ENCODE measurements at regions not wholly inside any gene's neighbourhood (a gene's known extent, or its start where the extent isn't known, plus 50 kb on each side); places are given as distances from the start of the nearest gene placed in this dataset.

GRCh38 chr3:170714562-170715535 lies 129.0 kb upstream of the SLC7A14 start:
- ATAC-seq (no peak), DNase-seq (ENCODE audit: low read depth, low spot score) (no peak)
- no peak overlapping the region for H3K27ac ChIP-seq (ENCODE audit: low read length)
- TF ChIP-seq SIN3A (IDR thresholded peaks at IDR 0.05; ENCODE audit: borderline replicate concordance, insufficient read depth, low read depth, low read length) (no peak), CTCF (IDR thresholded peaks at IDR 0.05) (no peak)
- H3K27me3 ChIP-seq (ENCODE audit: control insufficient read depth, insufficient read depth, low read length): no peaks in the 10 kb centered on the region; the same call in 1 of the 2 replicates
- no peaks in the 10 kb centered on the region for H3K36me3 ChIP-seq (ENCODE audit: control insufficient read depth, insufficient read depth, low read length)
- CTCF ChIA-PET: no interaction called here
- in situ Hi-C loops (cut with HindIII; ENCODE audit: low pct_unique_long_range_greater_than_20kb, low sequenced_read_pairs) (no loop called here), intact Hi-C loops (cut with micrococcal nuclease; ENCODE audit: unreplicated experiment) (no loop called here)
- H3K9me3 ChIP-seq (ENCODE audit: control insufficient read depth, insufficient read depth, low read depth, low read length): peaks cover 5% of the 10 kb centered on the region; the same call in 1 of the 2 replicates
- no peaks in the 10 kb centered on the region for H3K4me1 ChIP-seq (ENCODE audit: control insufficient read depth, insufficient read depth, low read length)
- POLR2A ChIA-PET: no interaction called here
- no TSS peak for BruUV-seq (replicated peaks)
- H3K4me3 ChIP-seq (ENCODE audit: low read depth in 2 of 2, low read length in 2 of 2): no peak overlapping the region

- Histone ChIP-seq H3K27ac (ENCODE audit: low read length) (no peak overlapping the region), H3K4me1 (ENCODE audit: control insufficient read depth, insufficient read depth, low read length) (no peaks in the 10 kb centered on the region), H3K4me3 (ENCODE audit: low read depth in 2 of 2, low read length in 2 of 2) (no peak overlapping the region), H3K9me3 (ENCODE audit: control insufficient read depth, insufficient read depth, low read depth, low read length) (peaks cover 7% of the 10 kb centered on the region; the same call in 1 of the 2 replicates), H3K36me3 (ENCODE audit: control insufficient read depth, insufficient read depth, low read length) (no peaks in the 10 kb centered on the region), H3K27me3 (ENCODE audit: control insufficient read depth, insufficient read depth, low read length) (no peaks in the 10 kb centered on the region; the same call in 1 of the 2 replicates)
- ChIA-PET POLR2A (no interaction called here), CTCF (no interaction called here)
- intact Hi-C loops (cut with micrococcal nuclease; ENCODE audit: unreplicated experiment) (no loop called here), in situ Hi-C loops (cut with HindIII; ENCODE audit: low pct_unique_long_range_greater_than_20kb, low sequenced_read_pairs) (no loop called here)
- DNase-seq (ENCODE audit: low read depth, low spot score) (no peak), ATAC-seq (no peak)
- BruUV-seq (replicated peaks): no TSS peak
- TF ChIP-seq REST (IDR thresholded peaks at IDR 0.05; ENCODE audit: insufficient read depth in 1 of 2, low read depth in 2 of 2, low read length in 1 of 2): no peak
- TF ChIP-seq TCF7L2 (IDR thresholded peaks at IDR 0.05; ENCODE audit: low read depth, low read length): no peak
These were observed 128.2 kb upstream of the SLC7A14 start for GRCh38 chr3:170714122-170714521.

DNA sequence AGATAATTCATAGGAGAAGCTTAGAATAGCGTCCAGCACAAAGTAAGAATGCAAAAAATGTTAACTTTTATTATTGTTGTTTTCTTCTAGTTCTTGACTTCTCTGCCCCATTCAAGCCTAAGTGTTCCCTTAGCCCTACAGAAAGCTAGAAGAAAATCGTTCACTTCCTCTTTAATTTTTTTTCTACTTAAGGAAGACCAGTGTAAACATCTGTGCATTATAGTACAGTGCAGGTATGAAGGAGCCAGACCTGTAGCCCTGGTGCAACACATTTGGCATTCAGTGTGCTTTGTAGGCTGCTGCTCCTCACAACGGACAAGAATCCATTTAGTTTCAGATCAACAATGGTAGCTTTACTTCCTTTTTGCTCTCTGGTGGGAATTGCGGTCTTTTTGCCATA lies 127.8 kb upstream of the SLC7A14 start:
- Histone ChIP-seq H3K27me3 (ENCODE audit: control insufficient read depth, insufficient read depth, low read length) (no peaks in the 10 kb centered on the region; the same call in 1 of the 2 replicates), H3K36me3 (ENCODE audit: control insufficient read depth, insufficient read depth, low read length) (no peaks in the 10 kb centered on the region), H3K4me1 (ENCODE audit: control insufficient read depth, insufficient read depth, low read length) (no peaks in the 10 kb centered on the region), H3K9me3 (ENCODE audit: control insufficient read depth, insufficient read depth, low read depth, low read length) (peaks cover 3% of the 10 kb centered on the region; the same call in 1 of the 2 replicates), H3K4me3 (ENCODE audit: low read depth in 2 of 2, low read length in 2 of 2) (no peak overlapping the region), H3K27ac (ENCODE audit: low read length) (no peak overlapping the region)
- POLR2A ChIA-PET: no interaction called here
- DNase-seq (ENCODE audit: low read depth, low spot score) (no peak), ATAC-seq (no peak)
- intact Hi-C loops (cut with micrococcal nuclease; ENCODE audit: unreplicated experiment): no loop called here
- TF ChIP-seq SIN3A (IDR thresholded peaks at IDR 0.05; ENCODE audit: borderline replicate concordance, insufficient read depth, low read depth, low read length) (no peak), REST (IDR thresholded peaks at IDR 0.05; ENCODE audit: insufficient read depth in 1 of 2, low read depth in 2 of 2, low read length in 1 of 2) (no peak), CTCF (IDR thresholded peaks at IDR 0.05) (no peak), TCF7L2 (IDR thresholded peaks at IDR 0.05; ENCODE audit: low read depth, low read length) (no peak)
- in situ Hi-C loops (cut with HindIII; ENCODE audit: low pct_unique_long_range_greater_than_20kb, low sequenced_read_pairs): no loop called here
- CTCF ChIA-PET: no interaction called here
- no TSS peak for BruUV-seq (replicated peaks)

Measured in Panc1 (cell line).